ENCODE measurements at regions not wholly inside any gene's neighbourhood (a gene's known extent, or its start where the extent isn't known, plus 50 kb on each side); places are given as distances from the start of the nearest gene placed in this dataset.

- TF ChIP-seq POLR2A (IDR thresholded peaks at IDR 0.05) (no peak), EP300 (IDR thresholded peaks at IDR 0.05) (no peak)
- TF ChIP-seq, protein P1, sequence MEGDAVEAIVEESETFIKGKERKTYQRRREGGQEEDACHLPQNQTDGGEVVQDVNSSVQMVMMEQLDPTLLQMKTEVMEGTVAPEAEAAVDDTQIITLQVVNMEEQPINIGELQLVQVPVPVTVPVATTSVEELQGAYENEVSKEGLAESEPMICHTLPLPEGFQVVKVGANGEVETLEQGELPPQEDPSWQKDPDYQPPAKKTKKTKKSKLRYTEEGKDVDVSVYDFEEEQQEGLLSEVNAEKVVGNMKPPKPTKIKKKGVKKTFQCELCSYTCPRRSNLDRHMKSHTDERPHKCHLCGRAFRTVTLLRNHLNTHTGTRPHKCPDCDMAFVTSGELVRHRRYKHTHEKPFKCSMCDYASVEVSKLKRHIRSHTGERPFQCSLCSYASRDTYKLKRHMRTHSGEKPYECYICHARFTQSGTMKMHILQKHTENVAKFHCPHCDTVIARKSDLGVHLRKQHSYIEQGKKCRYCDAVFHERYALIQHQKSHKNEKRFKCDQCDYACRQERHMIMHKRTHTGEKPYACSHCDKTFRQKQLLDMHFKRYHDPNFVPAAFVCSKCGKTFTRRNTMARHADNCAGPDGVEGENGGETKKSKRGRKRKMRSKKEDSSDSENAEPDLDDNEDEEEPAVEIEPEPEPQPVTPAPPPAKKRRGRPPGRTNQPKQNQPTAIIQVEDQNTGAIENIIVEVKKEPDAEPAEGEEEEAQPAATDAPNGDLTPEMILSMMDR (IDR thresholded peaks at IDR 0.05) = no peak
Measured at GRCh38 chr13:111663505-111663904, 343.1 kb downstream of the TEX29 start.

All from ovary (tissue), 3 donors.